GM21526 (cell line): ENCODE measurements at regions not wholly inside any gene's neighbourhood (a gene's known extent, or its start where the extent isn't known, plus 50 kb on each side); places are given as distances from the start of the nearest gene placed in this dataset.

Source experiments
- ATAC-seq: cut with Tn5 transposase; IDR thresholded peaks from one replicate; pipeline ENCODE4 v1.9.1; 2021; ENCODE audit warnings: moderate library complexity; ENCODE audit not compliant: unreplicated experiment, low FRiP score

- ATAC-seq: no peak
These were observed 541.7 kb downstream of the MBD2 start for GRCh38 chr18:53682796-53683195.

GRCh38 chr18:53677480-53677879 lies 547.0 kb downstream of the MBD2 start:
- no peak for ATAC-seq

GRCh38 chr18:53665701-53666100 lies 558.8 kb downstream of the MBD2 start:
- no peak for ATAC-seq

GRCh38 chr18:53664575-53664974 lies 559.9 kb downstream of the MBD2 start:
- ATAC-seq: no peak

- no peak for ATAC-seq
These were observed 564.2 kb downstream of the MBD2 start for GRCh38 chr18:53660306-53660705.

- no peak for ATAC-seq
These were observed 567.2 kb downstream of the MBD2 start for GRCh38 chr18:53657257-53657656.

GRCh38 chr18:53649621-53650020 lies 574.8 kb downstream of the MBD2 start:
- no peak for ATAC-seq

GRCh38 chr18:53644799-53645471 lies 579.5 kb downstream of the MBD2 start:
- no peak for ATAC-seq

GRCh38 chr18:53639687-53640086 lies 584.8 kb downstream of the MBD2 start:
- no peak for ATAC-seq

GRCh38 chr18:53629337-53629736 lies 595.1 kb downstream of the MBD2 start:
- ATAC-seq: no peak

GRCh38 chr18:53625997-53626599 lies 598.4 kb downstream of the MBD2 start:
- ATAC-seq: no peak

- ATAC-seq: no peak
These were observed 613.5 kb downstream of the MBD2 start for GRCh38 chr18:53610957-53611356.

- ATAC-seq: no peak
These were observed 617.7 kb downstream of the MBD2 start for GRCh38 chr18:53606792-53607191.

- no peak for ATAC-seq
These were observed 619.3 kb downstream of the MBD2 start for GRCh38 chr18:53605198-53605597.

- ATAC-seq: no peak
These were observed 621.2 kb downstream of the MBD2 start for GRCh38 chr18:53603276-53603675.

- ATAC-seq: no peak
These were observed 623.1 kb downstream of the MBD2 start for GRCh38 chr18:53601344-53601743.

- no peak for ATAC-seq
These were observed 637.5 kb downstream of the MBD2 start for GRCh38 chr18:53586923-53587322.
